HG03095 (cell line): ENCODE measurements at regions not wholly inside any gene's neighbourhood (a gene's known extent, or its start where the extent isn't known, plus 50 kb on each side); places are given as distances from the start of the nearest gene placed in this dataset.

Source experiments
- ATAC-seq: cut with Tn5 transposase; IDR thresholded peaks from one replicate; pipeline ENCODE4 v1.9.1; 2021; ENCODE audit warnings: moderate library complexity; ENCODE audit not compliant: unreplicated experiment

GRCh38 chr3:6521369-6522113 lies 339.4 kb upstream of the GRM7 start:
- no peak for ATAC-seq

GRCh38 chr3:6522191-6522590 lies 338.7 kb upstream of the GRM7 start:
- ATAC-seq, result no peak

GRCh38 chr3:6523043-6523442 lies 337.9 kb upstream of the GRM7 start:
- ATAC-seq, result no peak

- no peak for ATAC-seq
Measured at GRCh38 chr3:6524479-6524878, 336.4 kb upstream of the GRM7 start.

- ATAC-seq, result no peak
Measured at GRCh38 chr3:6526321-6526720, 334.6 kb upstream of the GRM7 start.

- ATAC-seq, result no peak
Measured at GRCh38 chr3:6526861-6527260, 334.1 kb upstream of the GRM7 start.

- ATAC-seq, result no peak
Measured at GRCh38 chr3:6528951-6529350, 332.0 kb upstream of the GRM7 start.

- no peak for ATAC-seq
Measured at GRCh38 chr3:6531153-6531552, 329.8 kb upstream of the GRM7 start.

GRCh38 chr3:6532101-6532500 lies 328.8 kb upstream of the GRM7 start:
- ATAC-seq, result no peak

- no peak for ATAC-seq
Measured at GRCh38 chr3:6540981-6541380, 319.9 kb upstream of the GRM7 start.

GRCh38 chr3:6542795-6543194 lies 318.1 kb upstream of the GRM7 start:
- ATAC-seq, result no peak

GRCh38 chr3:6549296-6549695 lies 311.6 kb upstream of the GRM7 start:
- ATAC-seq, result no peak

GRCh38 chr3:6551165-6551564 lies 309.8 kb upstream of the GRM7 start:
- ATAC-seq, result no peak

GRCh38 chr3:6560259-6560658 lies 300.7 kb upstream of the GRM7 start:
- ATAC-seq, result no peak

- ATAC-seq, result no peak
Measured at GRCh38 chr3:6567241-6567640, 293.7 kb upstream of the GRM7 start.

- no peak for ATAC-seq
Measured at GRCh38 chr3:6568999-6569493, 291.9 kb upstream of the GRM7 start.

GRCh38 chr3:6571448-6571847 lies 289.5 kb upstream of the GRM7 start:
- no peak for ATAC-seq

- no peak for ATAC-seq
Measured at GRCh38 chr3:6577584-6577983, 283.3 kb upstream of the GRM7 start.

GRCh38 chr3:6578526-6578925 lies 282.4 kb upstream of the GRM7 start:
- ATAC-seq, result no peak

GRCh38 chr3:6580808-6581207 lies 280.1 kb upstream of the GRM7 start:
- ATAC-seq, result no peak

GRCh38 chr3:6585360-6585759 lies 275.6 kb upstream of the GRM7 start:
- no peak for ATAC-seq

- ATAC-seq, result no peak
Measured at GRCh38 chr3:6600237-6600636, 260.7 kb upstream of the GRM7 start.

GRCh38 chr3:6601374-6601773 lies 259.5 kb upstream of the GRM7 start:
- no peak for ATAC-seq
